Kidney (tissue), 13 donors: ENCODE measurements at regions not wholly inside any gene's neighbourhood (a gene's known extent, or its start where the extent isn't known, plus 50 kb on each side); places are given as distances from the start of the nearest gene placed in this dataset.

Source experiments
- DNase-seq, 5 donors: peaks; one replicate each; pipeline ENCODE4 v3.0.0-alpha.2; 2013 to 2020
- FAIRE-seq: peaks from 2 replicates; lab custom pipeline; 2012; peaks lifted over from hg19 to GRCh38; lab: Jason Lieb, UNC
- H3K27ac ChIP-seq, 2 donors: one replicate each; pipeline ENCODE4 v1.7.0; 2013; ENCODE audit warnings: low read depth in 2 of 2, low read length in 2 of 2, inconsistent platforms in 1 of 2
- H3K27me3 ChIP-seq: one replicate; pipeline ENCODE4 v1.7.1; 2013; ENCODE audit warnings: low read length, inconsistent platforms; ENCODE audit not compliant: control insufficient read depth, insufficient read depth
- H3K36me3 ChIP-seq, 3 donors: one replicate each; pipeline versions ENCODE4 v1.7.0 to v1.7.1; 2013; ENCODE audit warnings: low read length in 3 of 3, control low read depth in 1 of 3, inconsistent platforms in 1 of 3; ENCODE audit not compliant: insufficient read depth in 3 of 3, control insufficient read depth in 2 of 3
- H3K4me1 ChIP-seq, 3 donors: one replicate each; pipeline versions ENCODE4 v1.7.0 to v1.7.1; 2013; ENCODE audit warnings: low read length in 3 of 3, inconsistent platforms in 1 of 3, low read depth in 1 of 3; ENCODE audit not compliant: control insufficient read depth in 2 of 3, insufficient read depth in 2 of 3
- H3K4me3 ChIP-seq, 3 donors: one replicate each; pipeline versions ENCODE4 v1.7.0 to v1.8.1; 2013; ENCODE audit warnings: low read length in 3 of 3, control low read depth in 1 of 3, inconsistent platforms in 1 of 3
- H3K9ac ChIP-seq, 3 donors: one replicate each; pipeline versions ENCODE4 v1.7.0 to v1.7.1; 2013; ENCODE audit warnings: low read length in 3 of 3, control low read depth in 1 of 3, inconsistent platforms in 1 of 3
- H3K9me3 ChIP-seq, 3 donors: one replicate each; pipeline versions ENCODE4 v1.7.0 to v1.7.1; 2013; ENCODE audit warnings: low read length in 3 of 3, control low read depth in 1 of 3, inconsistent platforms in 1 of 3; ENCODE audit not compliant: control insufficient read depth in 2 of 3, insufficient read depth in 1 of 3
- CTCF ChIP-seq: IDR thresholded peaks from 3 replicates; pipeline ENCODE4 v1.5.1; 2012; ENCODE audit warnings: mild to moderate bottlenecking, moderate library complexity, borderline replicate concordance; ENCODE audit not compliant: insufficient read depth; ENCODE audit errors: extremely low read depth
- intact Hi-C: fragments of 100-400 bp; cut with DNase I; formaldehyde crosslinking; loops from one replicate; pipeline ENCODE4 v1.11.1; 2022
- donor health status: control.
- donor health status: control.
- donor health status: control.
- donor health status: control.
- donor health status: control.
- donor health status: DM: yes; HTN: yes; CAD: no.
- donor health status: Normal renal cell carcinoma (clear cell type).

- Histone ChIP-seq H3K4me1 (no peaks in the 10 kb centered on the region), H3K9me3 (no peaks in the 10 kb centered on the region), H3K9ac (no peak overlapping the region), H3K27ac (no peak overlapping the region), H3K27me3 (peaks cover 16% of the 10 kb centered on the region), H3K4me3 (no peak overlapping the region), H3K36me3 (no peaks in the 10 kb centered on the region)
- FAIRE-seq (no peak), DNase-seq (no peak)
- no peak for TF ChIP-seq CTCF
- intact Hi-C loops = no loop called here
Measured at GRCh38 chr5:133690746-133691145, 78.4 kb upstream of the FSTL4 start.

DNA sequence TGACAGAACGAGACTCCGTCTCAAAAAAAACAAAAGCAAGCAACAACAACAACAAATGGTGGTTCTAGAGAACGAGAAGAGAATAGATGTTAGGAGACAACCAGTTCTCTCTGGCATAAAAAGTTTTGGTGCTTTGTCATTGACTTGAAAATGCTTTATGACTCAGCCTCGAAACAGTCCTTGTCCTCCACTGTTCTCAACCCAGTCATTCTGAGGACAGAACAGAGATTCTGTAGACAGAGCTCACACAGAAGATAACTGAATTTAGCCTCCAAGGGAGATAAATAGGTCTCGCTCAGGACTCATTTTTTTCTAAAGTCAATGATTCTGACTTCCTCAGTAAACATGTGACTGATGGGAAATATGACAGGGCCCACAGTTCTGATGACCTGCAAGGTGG is 76.0 kb upstream of the FSTL4 start:
- no peak for DNase-seq
- Histone ChIP-seq H3K27ac (no peak overlapping the region), H3K9ac (no peak overlapping the region), H3K4me1 (no peaks in the 10 kb centered on the region), H3K9me3 (no peaks in the 10 kb centered on the region), H3K36me3 (no peaks in the 10 kb centered on the region), H3K27me3 (peaks cover 22% of the 10 kb centered on the region), H3K4me3 (no peak overlapping the region)
- no peak for FAIRE-seq
- no peak for TF ChIP-seq CTCF
- intact Hi-C loops = no loop called here

DNA sequence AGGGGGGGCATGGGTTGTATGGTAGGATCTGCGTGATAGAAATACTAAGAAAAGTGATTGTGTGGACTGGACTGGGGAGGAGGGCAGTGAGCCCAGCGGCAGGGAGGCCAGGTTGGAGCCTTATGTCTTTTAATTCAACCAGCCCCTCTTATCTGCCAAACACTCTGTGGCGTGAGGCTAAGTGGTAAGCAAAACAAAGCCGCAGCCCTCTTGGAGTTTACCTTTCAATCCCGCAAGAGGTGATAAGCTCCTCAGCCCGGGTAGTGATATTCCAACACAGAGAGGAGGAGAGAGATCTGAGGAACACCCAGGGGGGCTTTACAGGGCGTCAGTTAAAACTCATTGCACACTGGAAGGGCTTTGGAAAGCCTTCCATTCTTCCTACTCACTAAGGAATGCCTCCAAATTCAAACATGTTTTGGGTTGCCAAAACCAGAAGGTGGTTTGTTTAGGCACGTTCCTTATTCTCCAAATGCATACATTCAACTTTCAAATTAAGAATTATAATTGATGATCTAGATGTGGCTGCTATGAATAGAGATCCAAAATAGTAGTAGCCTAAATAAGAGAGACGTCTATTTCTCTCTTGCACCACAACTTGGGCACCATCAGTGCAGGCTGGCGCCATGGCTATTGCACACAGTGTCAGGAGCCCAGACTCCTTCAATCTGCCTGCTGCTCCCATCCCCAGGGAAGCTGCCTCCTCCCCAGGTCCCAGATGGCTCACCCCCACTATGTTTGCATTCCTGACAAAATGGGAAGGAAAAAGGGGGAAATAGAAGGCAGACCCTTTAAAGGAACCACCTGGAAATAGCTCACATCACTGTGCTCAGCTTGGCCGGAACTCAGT is 75.1 kb upstream of the FSTL4 start:
- no peak overlapping the region for H3K9ac ChIP-seq
- DNase-seq (no peak), FAIRE-seq (no peak)
- no peak overlapping the region for H3K4me3 ChIP-seq
- H3K9me3 ChIP-seq = no peaks in the 10 kb centered on the region
- no peaks in the 10 kb centered on the region for H3K36me3 ChIP-seq
- no peak overlapping the region for H3K27ac ChIP-seq
- H3K27me3 ChIP-seq = peaks cover 28% of the 10 kb centered on the region
- no peaks in the 10 kb centered on the region for H3K4me1 ChIP-seq
- intact Hi-C loops = no loop called here
- TF ChIP-seq CTCF = no peak
